ENCODE measurements at regions not wholly inside any gene's neighbourhood (a gene's known extent, or its start where the extent isn't known, plus 50 kb on each side); places are given as distances from the start of the nearest gene placed in this dataset.

- DNase-seq = peak; percentile 82
These were observed 142.5 kb upstream of the TNS3 start for GRCh38 chr7:47724335-47724982.

DNA sequence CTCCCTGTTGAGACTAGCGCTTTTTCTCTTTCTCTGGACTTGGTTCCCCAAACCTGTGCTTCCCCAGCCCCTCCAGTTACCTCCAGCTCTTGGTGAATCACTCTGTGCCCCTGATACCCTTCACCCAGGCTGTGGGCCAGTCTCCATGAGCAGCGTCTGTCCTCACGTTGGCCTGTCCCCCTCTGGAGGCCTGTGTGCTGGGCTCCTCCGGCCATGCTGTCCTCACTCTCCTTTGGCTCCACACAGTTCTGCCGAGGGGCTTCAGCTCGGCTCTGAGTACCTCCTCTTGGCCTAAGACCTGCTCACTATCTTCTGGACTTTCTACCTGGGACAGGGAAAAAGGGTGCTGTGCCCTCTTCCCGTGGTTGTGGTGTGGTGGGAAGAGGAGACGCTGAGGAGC is 140.2 kb upstream of the TNS3 start:
- DNase-seq = no peak

GRCh38 chr7:47721670-47722069 is 139.8 kb upstream of the TNS3 start:
- no peak for DNase-seq

DNA sequence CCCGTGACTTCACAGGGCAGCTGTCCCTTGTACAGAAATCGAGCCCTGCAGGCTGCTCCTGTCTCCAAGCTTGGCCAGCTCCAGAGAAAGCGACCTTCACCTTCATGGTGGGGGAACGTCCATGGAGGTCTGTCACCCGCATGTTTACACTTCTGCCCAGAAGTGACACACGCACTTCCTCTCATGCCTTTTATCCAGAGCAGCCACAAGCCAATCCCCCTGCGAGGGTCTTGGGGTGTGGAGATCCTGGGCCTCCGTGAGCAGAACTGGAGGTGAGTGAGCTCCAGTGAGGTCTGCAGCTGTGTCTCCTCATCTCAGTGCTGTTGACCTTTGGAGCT is 139.0 kb upstream of the TNS3 start:
- DNase-seq = no peak

GRCh38 chr7:47720141-47720906 is 138.4 kb upstream of the TNS3 start:
- no peak for DNase-seq

- DNase-seq = no peak
These were observed 137.8 kb upstream of the TNS3 start for GRCh38 chr7:47719675-47720074.

DNA sequence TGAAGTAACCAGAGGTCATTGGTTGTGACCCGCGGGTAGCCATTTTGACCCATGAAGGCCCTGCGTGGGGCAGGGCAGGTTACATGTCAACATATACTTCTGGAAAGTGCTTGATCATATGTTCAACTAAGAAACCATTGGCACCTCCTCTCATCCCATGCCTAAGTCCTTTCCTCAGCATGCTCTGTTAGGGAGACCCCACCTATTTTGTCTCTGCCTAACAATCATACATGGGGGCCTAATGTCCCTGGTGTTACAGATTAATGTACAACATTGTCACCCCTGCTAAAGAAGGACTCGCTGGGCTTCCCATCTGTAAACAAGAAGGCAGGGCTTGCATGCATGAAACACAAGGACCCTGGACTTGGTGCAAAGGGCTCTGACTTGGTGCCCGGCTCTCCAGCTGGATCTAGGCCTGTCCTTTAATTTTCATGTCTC is 133.7 kb upstream of the TNS3 start:
- no peak for DNase-seq

DNA sequence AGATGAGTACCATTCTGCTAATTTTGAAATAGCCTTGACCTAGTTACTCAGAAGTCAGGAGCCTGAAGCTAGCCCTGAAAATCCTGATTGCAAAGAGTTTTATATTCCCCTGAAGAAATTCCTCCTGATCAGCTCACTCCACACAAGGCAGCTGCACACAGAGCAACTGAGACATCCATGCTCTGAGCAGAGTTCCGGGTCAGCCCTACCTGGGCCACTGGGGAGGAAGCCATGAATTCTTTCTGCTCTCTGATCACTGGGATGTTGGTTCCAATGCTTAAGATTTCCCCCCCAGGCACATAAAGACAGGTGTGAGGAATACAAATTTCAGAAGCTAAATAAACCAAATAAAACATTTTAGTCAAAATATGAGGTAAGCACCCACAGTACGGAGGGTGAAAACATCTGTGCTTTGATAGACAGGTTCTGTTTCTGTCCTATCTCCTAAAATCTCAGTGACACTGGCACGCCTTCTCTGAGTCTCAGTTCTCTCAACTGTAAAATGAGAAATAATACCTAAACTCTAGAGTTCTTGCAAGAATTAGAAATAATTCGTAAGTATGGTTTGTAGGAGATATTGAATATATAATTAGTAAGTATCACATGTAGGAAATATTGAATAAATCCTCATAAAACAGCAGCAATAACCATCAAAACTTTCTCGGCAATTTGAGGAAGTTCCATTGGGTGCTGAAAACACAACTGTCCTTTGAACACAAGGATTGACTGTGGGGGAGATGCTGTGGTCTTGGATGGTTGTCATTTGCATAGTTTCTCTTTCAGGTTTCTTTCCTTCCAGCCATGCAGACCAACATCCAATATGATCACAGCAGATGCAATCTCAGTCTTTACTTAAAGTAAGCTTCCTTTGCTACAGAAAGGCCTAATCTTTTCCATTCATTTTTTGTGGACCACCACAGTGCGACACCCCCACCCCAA is 133.0 kb upstream of the TNS3 start:
- DNase-seq = no peak

DNA sequence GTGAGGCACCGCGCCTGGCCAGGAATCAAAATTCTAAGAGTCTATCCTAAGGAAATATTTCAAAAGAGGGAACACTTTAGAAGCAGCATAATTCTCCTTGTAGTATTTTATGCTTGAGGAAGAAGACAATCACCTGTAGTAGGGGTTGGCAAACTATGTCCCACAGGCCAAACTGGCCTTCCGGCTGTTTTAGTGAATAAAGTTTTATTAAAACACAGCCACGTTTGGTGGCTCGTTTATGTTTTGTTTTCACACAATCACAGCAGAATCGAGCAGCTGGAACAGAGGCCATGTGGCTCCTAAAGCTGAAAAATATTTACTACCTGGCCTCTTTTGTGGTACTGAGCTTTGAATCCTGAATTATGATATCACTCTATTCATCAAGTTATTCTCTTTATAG is 131.7 kb upstream of the TNS3 start:
- no peak for DNase-seq

GRCh38 chr7:47712416-47712815 is 130.5 kb upstream of the TNS3 start:
- DNase-seq = no peak

GRCh38 chr7:47711776-47712175 is 129.9 kb upstream of the TNS3 start:
- DNase-seq = no peak

DNA sequence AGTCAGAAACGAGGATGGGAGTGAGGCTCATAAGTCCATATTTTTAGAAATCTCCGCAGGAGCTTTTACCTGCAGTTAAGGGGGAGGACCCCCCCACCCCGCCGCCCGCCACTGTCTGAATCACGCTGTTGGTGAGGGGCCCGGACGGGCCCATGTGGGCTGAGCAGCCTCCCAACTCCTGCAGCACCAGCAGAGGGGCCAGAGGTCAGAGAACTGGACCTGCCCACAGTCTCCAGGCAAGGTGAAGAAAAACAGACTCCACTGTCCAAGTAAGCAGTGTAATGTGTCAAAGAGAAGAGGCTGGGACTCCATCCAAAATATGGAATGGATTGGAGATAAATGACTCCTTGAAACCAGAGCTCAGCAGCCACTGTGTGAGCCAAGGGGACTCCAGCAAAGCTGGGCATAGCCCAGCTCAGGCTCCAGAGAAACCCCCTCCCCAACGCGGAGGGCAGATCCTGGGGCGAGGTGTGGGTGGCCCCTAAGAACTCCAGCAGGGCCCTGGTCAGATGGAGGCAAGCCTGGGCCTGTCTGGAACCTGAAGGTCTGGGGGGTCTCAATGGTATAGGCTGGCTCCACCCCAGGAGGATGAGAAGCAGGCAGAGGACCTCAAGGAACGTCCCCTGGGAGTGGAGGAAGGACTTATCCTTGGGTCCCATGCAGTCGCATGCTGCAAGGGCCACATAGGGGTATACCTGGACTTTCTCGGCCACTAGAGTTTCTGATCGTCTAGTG is 128.5 kb upstream of the TNS3 start:
- no peak for DNase-seq

- DNase-seq = no peak
These were observed 127.5 kb upstream of the TNS3 start for GRCh38 chr7:47709451-47709850.

DNA sequence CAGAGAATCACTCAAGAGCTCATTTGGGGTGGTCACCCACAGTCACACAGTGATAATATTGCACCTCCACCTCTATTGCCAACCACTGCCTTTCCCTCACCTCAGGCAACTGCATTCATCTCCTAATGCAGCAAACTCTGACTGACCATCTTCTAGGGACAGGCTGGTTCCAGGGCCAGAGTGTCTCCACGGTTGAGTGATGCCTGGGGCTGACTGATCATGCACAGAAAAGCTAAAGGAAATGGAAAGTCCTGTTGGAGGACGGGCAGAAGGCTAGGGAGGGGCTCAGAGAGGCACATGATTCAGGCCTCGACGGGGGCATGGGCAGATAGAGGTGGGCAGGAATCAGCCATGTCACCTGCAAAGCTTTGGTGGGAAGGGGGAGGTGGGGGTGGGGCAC is 127.1 kb upstream of the TNS3 start:
- no peak for DNase-seq

GRCh38 chr7:47707583-47707982 is 125.7 kb upstream of the TNS3 start:
- no peak for DNase-seq

DNA sequence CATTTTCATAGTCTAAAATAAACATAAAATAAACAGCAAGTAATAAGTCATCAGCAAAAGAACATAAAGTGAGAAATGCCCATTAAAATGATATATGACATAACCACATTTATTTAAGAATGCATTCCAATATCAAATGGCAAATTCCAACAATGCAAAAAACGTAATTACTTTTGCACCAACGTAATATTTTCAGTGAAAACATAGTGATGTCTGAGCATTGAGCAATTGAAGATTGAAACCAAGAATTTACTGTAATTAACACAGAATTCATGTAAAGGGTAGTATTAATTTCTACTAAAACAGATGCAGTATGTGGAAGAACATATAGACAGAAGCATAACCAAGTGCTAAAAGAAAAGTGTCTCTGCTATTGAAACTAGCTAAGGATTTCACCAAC is 123.0 kb upstream of the TNS3 start:
- no peak for DNase-seq

GRCh38 chr7:47702080-47702479 is 120.2 kb upstream of the TNS3 start:
- DNase-seq = no peak

- DNase-seq = no peak
These were observed 116.5 kb upstream of the TNS3 start for GRCh38 chr7:47698386-47698785.

GRCh38 chr7:47697543-47697942 is 115.6 kb upstream of the TNS3 start:
- no peak for DNase-seq

DNA sequence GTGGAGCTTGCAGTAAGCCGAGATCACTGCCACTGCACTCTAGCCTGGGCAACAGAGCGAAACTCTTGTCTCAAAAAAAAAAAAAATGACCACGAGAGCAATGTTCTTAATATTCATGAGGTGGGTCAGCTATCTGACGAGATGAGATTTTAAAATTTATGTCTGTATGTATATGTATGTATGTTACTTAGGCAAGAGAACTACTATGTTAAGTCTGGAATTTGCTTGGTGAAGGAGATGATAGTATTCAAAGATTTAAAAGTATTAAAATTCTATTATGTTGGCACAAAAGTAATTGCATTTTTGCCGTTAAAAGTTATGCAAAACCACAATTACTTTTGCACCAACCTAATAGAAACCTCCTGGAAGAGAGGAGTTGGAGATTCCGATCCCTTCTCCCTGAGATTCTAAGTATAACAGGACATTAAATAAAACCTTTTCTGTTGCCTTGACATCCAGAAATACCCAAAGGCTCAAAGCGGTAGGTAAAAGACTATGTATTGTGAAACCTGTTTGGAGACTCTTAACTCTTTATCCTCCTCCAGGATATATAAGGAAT is 114.3 kb upstream of the TNS3 start:
- DNase-seq = no peak

DNA sequence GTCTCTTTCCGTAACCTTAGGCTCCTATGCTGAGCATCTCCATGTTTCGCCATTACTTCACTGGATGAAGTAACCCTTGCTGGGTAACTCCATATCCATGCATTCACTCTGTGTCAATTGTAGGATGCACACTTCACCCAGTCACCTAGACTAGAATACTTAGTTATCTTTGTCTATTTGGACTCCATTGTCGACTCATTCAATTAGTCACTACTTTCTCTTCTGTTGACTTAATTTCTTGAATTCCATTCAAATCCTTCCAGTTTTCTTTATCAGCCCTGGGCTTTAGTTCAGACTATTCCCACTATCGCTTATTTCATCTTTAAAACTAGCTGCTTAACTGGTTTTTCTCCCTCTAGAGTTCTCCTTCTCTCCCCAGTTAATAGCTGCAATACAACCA is 111.3 kb upstream of the TNS3 start:
- no peak for DNase-seq

- DNase-seq = no peak
These were observed 110.1 kb upstream of the TNS3 start for GRCh38 chr7:47691988-47692387.

Measured in NCI-H146 (cell line).